Mesothelial cell of epicardium (in vitro differentiated cells): ENCODE measurements at regions not wholly inside any gene's neighbourhood (a gene's known extent, or its start where the extent isn't known, plus 50 kb on each side); places are given as distances from the start of the nearest gene placed in this dataset.

ENCODE experiments used
- DNase-seq, 2 experiments: peaks; one replicate each; pipeline ENCODE4 v3.0.0; 2021; ENCODE audit warnings: low spot score in 2 of 2; ENCODE audit not compliant: unreplicated experiment in 2 of 2
- H3K27ac Mint-ChIP-seq: 2 replicates; pipeline ENCODE4 v1.8.0; 2021; ENCODE audit warnings: mixed read lengths
- H3K27me3 Mint-ChIP-seq: 2 replicates; pipeline ENCODE4 v1.8.0; 2021; ENCODE audit warnings: low read depth, mixed read lengths
- H3K36me3 Mint-ChIP-seq: 2 replicates; pipeline ENCODE4 v1.8.0; 2021; ENCODE audit warnings: mixed read lengths
- H3K4me1 Mint-ChIP-seq: 2 replicates; pipeline ENCODE4 v1.8.0; 2021; ENCODE audit warnings: mixed read lengths
- H3K4me3 Mint-ChIP-seq: 2 replicates; pipeline ENCODE4 v1.8.0; 2021; ENCODE audit warnings: mild to moderate bottlenecking, moderate library complexity, mixed read lengths
- H3K9me3 Mint-ChIP-seq: 2 replicates; pipeline ENCODE4 v1.8.0; 2021; ENCODE audit warnings: mixed read lengths
- TF ChIP-seq, protein P1 (sequence below): fragments of 200-600 bp; sonication (generic); IDR thresholded peaks from one replicate; pipeline ENCODE4 v1.5.0; 2021; ENCODE audit warnings: antibody characterized with exemption; ENCODE audit not compliant: unreplicated experiment

DNA sequence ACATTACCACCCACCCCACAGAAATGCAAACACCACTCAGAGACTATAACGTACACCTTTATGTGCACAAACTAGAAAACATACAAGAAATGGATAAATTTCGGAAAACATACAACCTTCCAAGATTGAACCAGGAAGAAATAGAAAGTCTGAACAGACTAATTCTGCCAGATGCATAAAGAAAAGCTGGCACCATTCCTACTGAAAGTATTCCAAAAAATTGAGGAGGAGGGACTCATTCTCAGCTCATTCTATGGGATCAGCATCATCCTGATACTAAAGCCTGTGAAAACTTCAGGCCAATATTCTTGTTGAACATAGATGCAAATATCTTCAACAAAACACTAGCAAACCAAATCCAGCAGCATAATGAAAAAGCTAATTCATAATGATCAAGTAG, 115.1 kb upstream of the CD180 start:
- TF ChIP-seq, protein P1, sequence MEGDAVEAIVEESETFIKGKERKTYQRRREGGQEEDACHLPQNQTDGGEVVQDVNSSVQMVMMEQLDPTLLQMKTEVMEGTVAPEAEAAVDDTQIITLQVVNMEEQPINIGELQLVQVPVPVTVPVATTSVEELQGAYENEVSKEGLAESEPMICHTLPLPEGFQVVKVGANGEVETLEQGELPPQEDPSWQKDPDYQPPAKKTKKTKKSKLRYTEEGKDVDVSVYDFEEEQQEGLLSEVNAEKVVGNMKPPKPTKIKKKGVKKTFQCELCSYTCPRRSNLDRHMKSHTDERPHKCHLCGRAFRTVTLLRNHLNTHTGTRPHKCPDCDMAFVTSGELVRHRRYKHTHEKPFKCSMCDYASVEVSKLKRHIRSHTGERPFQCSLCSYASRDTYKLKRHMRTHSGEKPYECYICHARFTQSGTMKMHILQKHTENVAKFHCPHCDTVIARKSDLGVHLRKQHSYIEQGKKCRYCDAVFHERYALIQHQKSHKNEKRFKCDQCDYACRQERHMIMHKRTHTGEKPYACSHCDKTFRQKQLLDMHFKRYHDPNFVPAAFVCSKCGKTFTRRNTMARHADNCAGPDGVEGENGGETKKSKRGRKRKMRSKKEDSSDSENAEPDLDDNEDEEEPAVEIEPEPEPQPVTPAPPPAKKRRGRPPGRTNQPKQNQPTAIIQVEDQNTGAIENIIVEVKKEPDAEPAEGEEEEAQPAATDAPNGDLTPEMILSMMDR, result no peak

DNA sequence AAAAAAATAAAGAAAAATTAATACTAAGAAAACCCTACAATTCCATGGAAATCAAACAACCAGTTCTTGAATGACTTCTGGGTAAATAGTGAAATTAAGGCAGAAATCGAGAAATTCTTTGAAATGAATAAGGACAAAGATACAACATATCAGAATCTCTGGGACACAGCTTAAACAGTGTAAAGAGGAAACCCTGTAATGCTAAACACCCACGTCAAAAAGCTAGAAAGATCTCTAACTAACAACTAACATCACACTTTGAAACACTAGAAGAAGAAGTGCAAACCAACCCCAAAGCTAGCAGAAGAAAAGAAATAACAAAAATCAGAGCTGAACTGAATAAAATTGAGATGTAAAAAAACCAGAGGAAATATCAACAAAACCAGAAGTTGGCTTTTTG, 114.6 kb upstream of the CD180 start:
- H3K9me3 Mint-ChIP-seq, result peaks cover 38% of the 10 kb centered on the region
- H3K27me3 Mint-ChIP-seq, result no peaks in the 10 kb centered on the region
- H3K4me3 Mint-ChIP-seq, result no peak overlapping the region
- no peak overlapping the region for H3K27ac Mint-ChIP-seq
- peaks cover 2% of the 10 kb centered on the region for H3K36me3 Mint-ChIP-seq
- H3K4me1 Mint-ChIP-seq, result peaks cover 3% of the 10 kb centered on the region
- no peak for DNase-seq
- TF ChIP-seq, protein P1, result no peak

More for the DNA sequence above, 115.1 kb upstream of the CD180 start:
- no peak overlapping the region for H3K27ac Mint-ChIP-seq
- peaks cover 38% of the 10 kb centered on the region for H3K9me3 Mint-ChIP-seq
- no peaks in the 10 kb centered on the region for H3K4me1 Mint-ChIP-seq
- no peak overlapping the region for H3K4me3 Mint-ChIP-seq
- DNase-seq, result no peak
- H3K27me3 Mint-ChIP-seq, result no peaks in the 10 kb centered on the region
- peaks cover 2% of the 10 kb centered on the region for H3K36me3 Mint-ChIP-seq

DNA sequence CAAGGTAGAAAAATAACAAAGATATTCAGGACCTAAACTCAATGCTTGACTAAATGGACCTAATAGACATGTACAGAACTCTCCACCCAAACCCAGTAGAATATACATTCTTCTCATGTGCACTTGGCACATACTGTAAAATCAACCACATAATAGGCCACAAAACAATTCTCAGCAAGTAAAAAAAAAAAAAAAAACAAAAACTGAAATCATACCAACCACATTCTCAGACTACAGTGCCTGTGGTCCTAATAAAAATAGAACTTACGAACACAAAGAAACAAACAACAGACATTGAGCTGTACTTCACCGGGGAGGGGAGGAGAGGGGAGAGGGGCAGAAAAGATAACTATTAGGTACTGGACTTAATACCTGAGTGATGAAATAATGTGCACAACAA, 114.1 kb upstream of the CD180 start:
- peaks cover 38% of the 10 kb centered on the region for H3K9me3 Mint-ChIP-seq
- peaks cover 2% of the 10 kb centered on the region for H3K36me3 Mint-ChIP-seq
- no peak for DNase-seq
- H3K27ac Mint-ChIP-seq, result no peak overlapping the region
- H3K27me3 Mint-ChIP-seq, result no peaks in the 10 kb centered on the region
- TF ChIP-seq, protein P1, result no peak
- H3K4me3 Mint-ChIP-seq, result no peak overlapping the region
- peaks cover 4% of the 10 kb centered on the region for H3K4me1 Mint-ChIP-seq

DNA sequence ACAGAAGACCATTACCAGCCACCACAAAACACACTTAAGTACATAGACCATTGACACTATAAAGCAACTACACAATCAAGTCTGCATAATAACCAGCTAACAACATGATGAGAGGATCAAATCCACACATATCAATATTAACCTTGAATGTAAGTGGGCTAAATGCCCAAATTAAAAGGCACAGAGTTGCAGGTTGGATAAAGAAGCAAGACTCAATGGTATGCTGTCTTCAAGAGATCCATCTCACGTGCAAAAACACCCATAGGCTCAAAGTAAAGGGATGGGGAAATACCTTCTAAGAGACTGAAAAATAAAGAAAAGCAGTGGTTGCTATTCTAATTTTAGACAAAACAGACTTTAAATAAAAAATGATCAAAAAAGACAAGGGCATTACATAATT, 113.6 kb upstream of the CD180 start:
- Mint-ChIP-seq H3K4me3 (no peak overlapping the region), H3K4me1 (peaks cover 7% of the 10 kb centered on the region), H3K9me3 (peaks cover 38% of the 10 kb centered on the region), H3K36me3 (peaks cover 2% of the 10 kb centered on the region), H3K27ac (no peak overlapping the region), H3K27me3 (no peaks in the 10 kb centered on the region)
- TF ChIP-seq, protein P1, result no peak
- DNase-seq, result no peak

DNA sequence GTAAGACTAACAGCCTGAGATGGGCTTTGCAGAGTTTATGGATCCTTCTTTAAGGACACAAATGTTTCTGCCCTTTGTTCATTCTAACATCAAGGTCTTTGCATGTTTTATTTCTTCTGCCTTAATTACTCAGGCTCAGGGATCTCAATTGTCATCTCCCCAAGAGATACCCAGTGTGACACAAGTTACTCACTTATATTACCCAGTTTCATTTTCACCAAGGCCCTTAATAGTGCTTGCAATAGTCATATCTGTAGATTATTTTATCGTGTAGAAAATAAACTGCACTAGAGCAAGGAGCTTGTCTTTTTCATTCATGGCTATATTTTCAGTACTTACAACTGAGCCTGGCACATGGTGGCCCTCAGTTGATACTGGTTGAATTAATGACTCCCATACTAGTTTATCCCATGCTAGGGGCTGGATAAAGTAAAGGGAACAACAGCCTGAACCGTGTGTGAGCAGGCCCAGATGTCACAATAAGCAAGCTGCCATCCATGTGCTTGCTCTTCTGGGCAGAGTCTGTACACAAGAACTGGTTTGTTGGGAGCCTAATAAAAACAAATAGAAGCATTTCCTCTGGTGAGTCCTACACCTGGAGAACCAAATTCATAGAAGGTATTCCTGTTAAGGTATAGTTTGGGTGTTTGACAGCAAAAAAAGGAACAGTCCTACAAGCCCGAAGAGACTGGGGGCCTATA, 112.5 kb upstream of the CD180 start:
- no peak for DNase-seq
- no peaks in the 10 kb centered on the region for H3K27me3 Mint-ChIP-seq
- H3K36me3 Mint-ChIP-seq, result peaks cover 2% of the 10 kb centered on the region
- peaks cover 35% of the 10 kb centered on the region for H3K9me3 Mint-ChIP-seq
- H3K27ac Mint-ChIP-seq, result no peak overlapping the region
- H3K4me1 Mint-ChIP-seq, result peaks cover 10% of the 10 kb centered on the region
- H3K4me3 Mint-ChIP-seq, result no peak overlapping the region
- TF ChIP-seq, protein P1, result no peak
